ENCODE measurements at regions not wholly inside any gene's neighbourhood (a gene's known extent, or its start where the extent isn't known, plus 50 kb on each side); places are given as distances from the start of the nearest gene placed in this dataset.

- Histone ChIP-seq H3K36me3 (ENCODE audit: control insufficient read depth, insufficient read depth, low read length) (no peaks in the 10 kb centered on the region), H2BK20ac (ENCODE audit: low read depth, low read length) (no peak overlapping the region), H3K56ac (ENCODE audit: extremely low read depth, insufficient read depth, low read length) (no peak overlapping the region), H3K14ac (replicated peaks; ENCODE audit: low read depth, low read length) (no peak overlapping the region), H2BK5ac (ENCODE audit: low read depth, low read length, poor library complexity, severe bottlenecking) (no peak overlapping the region), H2AK9ac (replicated peaks; ENCODE audit: low read depth, low read length, poor library complexity) (no peak overlapping the region), H2BK15ac (ENCODE audit: low read depth, low read length) (peak overlapping the region; percentile 7; the same call in 1 of the 3 replicates), H4K91ac (ENCODE audit: insufficient read depth, low read depth, low read length) (no peak overlapping the region), H4K5ac (ENCODE audit: low read depth, low read length) (no peak overlapping the region), H3K27me3 (ENCODE audit: control insufficient read depth, insufficient read depth, low read length) (no peaks in the 10 kb centered on the region), H3K9me3 (ENCODE audit: control insufficient read depth, insufficient read depth, low read length) (no peaks in the 10 kb centered on the region), H4K8ac (ENCODE audit: low read depth in 2 of 2, low read length in 2 of 2) (no peak overlapping the region), H3K18ac (ENCODE audit: low read depth, low read length) (no peak overlapping the region), H3K9me1 (ENCODE audit: insufficient read depth, low read length) (peaks cover 7% of the 10 kb centered on the region; the same call in 1 of the 2 replicates), H3K4me2 (ENCODE audit: low read depth, low read length) (no peak overlapping the region), H3K9ac (ENCODE audit: low read depth, low read length) (no peak overlapping the region), H3K27ac (ENCODE audit: insufficient read depth, low read length) (no peak overlapping the region), H2AFZ (replicated peaks; ENCODE audit: low read length, poor library complexity) (no peak overlapping the region), H2AK5ac (ENCODE audit: low read depth, low read length) (no peak overlapping the region), H3K79me1 (ENCODE audit: low read depth in 1 of 2, low read length in 2 of 2) (no peaks in the 10 kb centered on the region), H4K20me1 (ENCODE audit: insufficient read depth, low read length) (no peaks in the 10 kb centered on the region), H3K4me3 (ENCODE audit: insufficient read depth, low read depth, low read length) (no peak overlapping the region), H2BK120ac (ENCODE audit: low read depth, low read length) (no peak overlapping the region), H3K4ac (ENCODE audit: low read depth, low read length) (no peak overlapping the region), H3K23ac (ENCODE audit: low read depth, low read length) (no peak overlapping the region), H3K4me1 (ENCODE audit: control insufficient read depth, insufficient read depth, low read length) (peaks cover 7% of the 10 kb centered on the region; the same call in 1 of the 2 replicates)
- BruUV-seq (replicated peaks) = no TSS peak
- DNase-seq (peak; percentile 16), ATAC-seq (ENCODE audit: low read depth) (no peak)
- intact Hi-C loops (cut with micrococcal nuclease) (no loop called here), dilution Hi-C loops (cut with HindIII; ENCODE audit: low sequenced_read_pairs, unreplicated experiment) (no loop called here), in situ Hi-C loops (cut with MboI; ENCODE audit: low sequenced_read_pairs) (loop anchor here (10.0 kb wide), 1 partner anchor 134 kb away; the partner anchor contains the start of gene SCG2)
- POLR2A ChIA-PET (ENCODE audit: unreplicated experiment) = no interaction called here
- WGBS, 2 experiments (ENCODE audit: extremely low coverage in 2 of 2, insufficient read length in 1 of 2) = no CpG with 5 or more reads among the region's 2 CpGs
- TF ChIP-seq RCOR1 (IDR thresholded peaks at IDR 0.05; ENCODE audit: insufficient replicate concordance, low read length) (no peak), BHLHE40 (IDR thresholded peaks at IDR 0.05; ENCODE audit: low read depth, low read length) (no peak), RAD21 (IDR thresholded peaks at IDR 0.05; ENCODE audit: low read length) (no peak), FOS (IDR thresholded peaks at IDR 0.05; ENCODE audit: low read depth, low read length) (no peak), CHD1 (IDR thresholded peaks at IDR 0.05; ENCODE audit: low read depth, low read length) (no peak), CEBPB (IDR thresholded peaks at IDR 0.05; ENCODE audit: low read depth, low read length) (no peak), RFX5 (IDR thresholded peaks at IDR 0.05; ENCODE audit: low read depth, low read length) (no peak), POLR2A (IDR thresholded peaks at IDR 0.05; ENCODE audit: low read depth, low read length) (no peak), MAFK (IDR thresholded peaks at IDR 0.05; ENCODE audit: low read depth, low read length) (no peak), MAZ (IDR thresholded peaks at IDR 0.05; ENCODE audit: borderline replicate concordance, low read depth, low read length) (no peak), NFE2L2 (IDR thresholded peaks at IDR 0.05; ENCODE audit: low read depth, low read length) (no peak), SMC3 (IDR thresholded peaks at IDR 0.05; ENCODE audit: low read depth, low read length) (no peak), ELK1 (IDR thresholded peaks at IDR 0.05; ENCODE audit: borderline replicate concordance, low read depth, low read length) (no peak), MXI1 (IDR thresholded peaks at IDR 0.05; ENCODE audit: borderline replicate concordance, low read depth, low read length) (no peak)
- TF ChIP-seq, protein P1, sequence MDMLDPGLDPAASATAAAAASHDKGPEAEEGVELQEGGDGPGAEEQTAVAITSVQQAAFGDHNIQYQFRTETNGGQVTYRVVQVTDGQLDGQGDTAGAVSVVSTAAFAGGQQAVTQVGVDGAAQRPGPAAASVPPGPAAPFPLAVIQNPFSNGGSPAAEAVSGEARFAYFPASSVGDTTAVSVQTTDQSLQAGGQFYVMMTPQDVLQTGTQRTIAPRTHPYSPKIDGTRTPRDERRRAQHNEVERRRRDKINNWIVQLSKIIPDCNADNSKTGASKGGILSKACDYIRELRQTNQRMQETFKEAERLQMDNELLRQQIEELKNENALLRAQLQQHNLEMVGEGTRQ (IDR thresholded peaks at IDR 0.05; ENCODE audit: low read depth, low read length) = no peak
- TF ChIP-seq, protein P2, sequence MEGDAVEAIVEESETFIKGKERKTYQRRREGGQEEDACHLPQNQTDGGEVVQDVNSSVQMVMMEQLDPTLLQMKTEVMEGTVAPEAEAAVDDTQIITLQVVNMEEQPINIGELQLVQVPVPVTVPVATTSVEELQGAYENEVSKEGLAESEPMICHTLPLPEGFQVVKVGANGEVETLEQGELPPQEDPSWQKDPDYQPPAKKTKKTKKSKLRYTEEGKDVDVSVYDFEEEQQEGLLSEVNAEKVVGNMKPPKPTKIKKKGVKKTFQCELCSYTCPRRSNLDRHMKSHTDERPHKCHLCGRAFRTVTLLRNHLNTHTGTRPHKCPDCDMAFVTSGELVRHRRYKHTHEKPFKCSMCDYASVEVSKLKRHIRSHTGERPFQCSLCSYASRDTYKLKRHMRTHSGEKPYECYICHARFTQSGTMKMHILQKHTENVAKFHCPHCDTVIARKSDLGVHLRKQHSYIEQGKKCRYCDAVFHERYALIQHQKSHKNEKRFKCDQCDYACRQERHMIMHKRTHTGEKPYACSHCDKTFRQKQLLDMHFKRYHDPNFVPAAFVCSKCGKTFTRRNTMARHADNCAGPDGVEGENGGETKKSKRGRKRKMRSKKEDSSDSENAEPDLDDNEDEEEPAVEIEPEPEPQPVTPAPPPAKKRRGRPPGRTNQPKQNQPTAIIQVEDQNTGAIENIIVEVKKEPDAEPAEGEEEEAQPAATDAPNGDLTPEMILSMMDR (conservative IDR thresholded peaks at IDR 0.05; ENCODE audit: low read depth, low read length) = no peak
- CTCF ChIA-PET = interaction anchor here (0.6 kb wide), 1 partner anchor 69 kb away, joined by 3 read pairs; no protein-coding TSS in a partner anchor
These were observed 131.6 kb downstream of the SCG2 start for GRCh38 chr2:223470602-223471001.

Measured in IMR-90 (cell line).